Trophoblast cell (in vitro differentiated cells and primary cell): ENCODE measurements at regions not wholly inside any gene's neighbourhood (a gene's known extent, or its start where the extent isn't known, plus 50 kb on each side); places are given as distances from the start of the nearest gene placed in this dataset.
A peak's percentile ranks its signal among the peaks of the same experiment; 100 is the strongest.

Experiments
- DNase-seq, 2 donors: peaks; one replicate each; pipeline ENCODE4 v3.0.0-alpha.2; 2016
- H2AFZ ChIP-seq: 2 replicates; pipeline ENCODE4 v1.6.1; 2013; ENCODE audit warnings: low read length, moderate library complexity, mild to moderate bottlenecking; ENCODE audit not compliant: insufficient read depth, poor library complexity
- H2AK5ac ChIP-seq: 2 replicates; pipeline ENCODE4 v1.6.1; 2013; ENCODE audit warnings: mild to moderate bottlenecking, low read length
- H2BK120ac ChIP-seq: 2 replicates; pipeline ENCODE4 v1.6.1; 2013; ENCODE audit warnings: low read length, mild to moderate bottlenecking, moderate library complexity; ENCODE audit not compliant: insufficient read depth, poor library complexity
- H2BK12ac ChIP-seq: 2 replicates; pipeline ENCODE4 v1.6.1; 2013; ENCODE audit warnings: mild to moderate bottlenecking, low read length, moderate library complexity
- H2BK5ac ChIP-seq: 2 replicates; pipeline ENCODE4 v1.6.1; 2013; ENCODE audit warnings: low read length, low read depth, moderate library complexity, mild to moderate bottlenecking; ENCODE audit not compliant: poor library complexity
- H3K14ac ChIP-seq: 2 replicates; pipeline ENCODE4 v1.6.1; 2013; ENCODE audit warnings: mild to moderate bottlenecking, low read length
- H3K18ac ChIP-seq: 2 replicates; pipeline ENCODE4 v1.6.1; 2013; ENCODE audit warnings: mild to moderate bottlenecking, low read length
- H3K23ac ChIP-seq: 2 replicates; pipeline ENCODE4 v1.6.1; 2013; ENCODE audit warnings: low read length
- H3K27ac ChIP-seq: 2 replicates; pipeline ENCODE4 v1.5.1; 2013; ENCODE audit warnings: low read depth, mild to moderate bottlenecking, inconsistent platforms, low read length, moderate library complexity
- H3K27me3 ChIP-seq: 2 replicates; pipeline ENCODE4 v1.6.1; 2013; ENCODE audit warnings: inconsistent platforms, mild to moderate bottlenecking, low read length, moderate library complexity; ENCODE audit not compliant: insufficient read depth
- H3K36me3 ChIP-seq, 2 experiments: 1 replicate in 1 of 2; 2 replicates in 1 of 2; pipeline ENCODE4 v1.6.1; 2013; ENCODE audit warnings: low read length in 2 of 2, mild to moderate bottlenecking in 2 of 2, moderate library complexity in 1 of 2; ENCODE audit not compliant: insufficient read depth in 2 of 2, control insufficient read depth in 1 of 2
- H3K4ac ChIP-seq: 2 replicates; pipeline ENCODE4 v1.6.1; 2013; ENCODE audit warnings: low read depth, mild to moderate bottlenecking, low read length, moderate library complexity
- H3K4me1 ChIP-seq, 2 experiments: 1 replicate in 1 of 2; 2 replicates in 1 of 2; pipeline ENCODE4 v1.6.1; 2013; ENCODE audit warnings: low read length in 2 of 2, mild to moderate bottlenecking in 2 of 2, moderate library complexity in 1 of 2; ENCODE audit not compliant: insufficient read depth in 2 of 2, control insufficient read depth in 1 of 2
- H3K4me2 ChIP-seq: 2 replicates; pipeline ENCODE4 v1.6.1; 2013; ENCODE audit warnings: inconsistent platforms, mild to moderate bottlenecking, low read length, moderate library complexity
- H3K4me3 ChIP-seq: 2 replicates; pipeline ENCODE4 v1.5.1; 2013; ENCODE audit warnings: mild to moderate bottlenecking, low read depth, low read length, inconsistent platforms
- H3K79me1 ChIP-seq: one replicate; pipeline ENCODE4 v1.6.1; 2013; ENCODE audit warnings: low read length
- H3K79me2 ChIP-seq: 2 replicates; pipeline ENCODE4 v1.6.1; 2013; ENCODE audit warnings: low read length, mild to moderate bottlenecking; ENCODE audit not compliant: control insufficient read depth, insufficient read depth, poor library complexity
- H3K9ac ChIP-seq: 2 replicates; pipeline ENCODE4 v1.6.1; 2013; ENCODE audit warnings: mild to moderate bottlenecking, low read length
- H3K9me3 ChIP-seq: 2 replicates; pipeline ENCODE4 v1.6.1; 2013; ENCODE audit warnings: low read depth, mild to moderate bottlenecking, control low read depth, inconsistent platforms, low read length; ENCODE audit not compliant: insufficient read depth
- H4K12ac ChIP-seq: 2 replicates; pipeline ENCODE4 v1.6.1; 2013; ENCODE audit warnings: low read depth, mild to moderate bottlenecking, low read length, moderate library complexity
- H4K8ac ChIP-seq: 2 replicates; pipeline ENCODE4 v1.6.1; 2013; ENCODE audit warnings: low read depth, mild to moderate bottlenecking, low read length, moderate library complexity
- H4K91ac ChIP-seq: one replicate; pipeline ENCODE4 v1.6.1; 2013; ENCODE audit warnings: low read depth, mild to moderate bottlenecking, low read length, moderate library complexity
- WGBS: extraction: QIAGEN DNeasy Blood & Tissue Kit; methylation state at CpG from one replicate; pipeline ENCODE4 v1.1.7; 2013; ENCODE audit warnings: missing lambda C conversion rate; ENCODE audit not compliant: insufficient read length, insufficient coverage; ENCODE audit errors: extremely low coverage; 5-methylcytosine and 5-hydroxymethylcytosine counted together

GRCh38 chr13:71219698-71220415 lies 647.1 kb downstream of the DACH1 start:
- Histone ChIP-seq H4K91ac (no peak overlapping the region), H3K4me3 (no peak overlapping the region), H3K4ac (no peak overlapping the region), H3K4me2 (no peak overlapping the region), H3K79me2 (no peaks in the 10 kb centered on the region), H3K4me1 (no peaks in the 10 kb centered on the region), H3K9me3 (no peaks in the 10 kb centered on the region), H3K14ac (no peak overlapping the region), H3K36me3 (no peaks in the 10 kb centered on the region), H2BK12ac (no peak overlapping the region), H2BK120ac (no peak overlapping the region), H3K23ac (no peak overlapping the region), H3K18ac (no peak overlapping the region), H4K12ac (no peak overlapping the region), H4K8ac (no peak overlapping the region), H2AK5ac (no peak overlapping the region), H2BK5ac (no peak overlapping the region), H3K79me1 (no peaks in the 10 kb centered on the region), H2AFZ (no peak overlapping the region), H3K9ac (no peak overlapping the region), H3K27me3 (no peaks in the 10 kb centered on the region), H3K27ac (no peak overlapping the region)
- WGBS: no CpG with 5 or more reads among the region's 8 CpGs
- DNase-seq: no peak

- H3K4me2 ChIP-seq: no peak overlapping the region
- no peak overlapping the region for H3K27ac ChIP-seq
- H3K27me3 ChIP-seq: no peaks in the 10 kb centered on the region
- H3K36me3 ChIP-seq: no peaks in the 10 kb centered on the region
- H2BK12ac ChIP-seq: no peak overlapping the region
- no peak overlapping the region for H3K4ac ChIP-seq
- no peak overlapping the region for H3K9ac ChIP-seq
- no peak overlapping the region for H3K18ac ChIP-seq
- no peak overlapping the region for H3K23ac ChIP-seq
- DNase-seq: peak; percentile 3 to 41
- H3K79me2 ChIP-seq: no peaks in the 10 kb centered on the region
- H2AFZ ChIP-seq: no peak overlapping the region
- H4K12ac ChIP-seq: no peak overlapping the region
- no peaks in the 10 kb centered on the region for H3K9me3 ChIP-seq
- no peak overlapping the region for H2BK120ac ChIP-seq
- WGBS: no CpG with 5 or more reads among the region's 3 CpGs
- H3K4me3 ChIP-seq: no peak overlapping the region
- no peak overlapping the region for H3K14ac ChIP-seq
- no peaks in the 10 kb centered on the region for H3K79me1 ChIP-seq
- no peak overlapping the region for H2AK5ac ChIP-seq
- H4K91ac ChIP-seq: no peak overlapping the region
- no peak overlapping the region for H2BK5ac ChIP-seq
- H4K8ac ChIP-seq: no peak overlapping the region
- H3K4me1 ChIP-seq: no peaks in the 10 kb centered on the region
Measured at GRCh38 chr13:71218960-71219359, 648.0 kb downstream of the DACH1 start.

- Histone ChIP-seq H2AK5ac (no peak overlapping the region), H4K8ac (no peak overlapping the region), H2AFZ (no peak overlapping the region), H3K27ac (no peak overlapping the region), H3K36me3 (no peaks in the 10 kb centered on the region), H2BK12ac (no peak overlapping the region), H3K4me3 (no peak overlapping the region), H3K9ac (no peak overlapping the region), H3K4ac (no peak overlapping the region), H4K91ac (no peak overlapping the region), H2BK120ac (no peak overlapping the region), H3K23ac (no peak overlapping the region), H4K12ac (no peak overlapping the region), H3K4me1 (no peaks in the 10 kb centered on the region), H3K18ac (no peak overlapping the region), H2BK5ac (no peak overlapping the region), H3K14ac (no peak overlapping the region), H3K79me1 (no peaks in the 10 kb centered on the region), H3K4me2 (no peak overlapping the region), H3K27me3 (no peaks in the 10 kb centered on the region), H3K9me3 (no peaks in the 10 kb centered on the region), H3K79me2 (no peaks in the 10 kb centered on the region)
- DNase-seq: no peak
- no CpG with 5 or more reads among the region's 3 CpGs for WGBS
Measured at GRCh38 chr13:71217827-71218226, 649.2 kb downstream of the DACH1 start.

GRCh38 chr13:71214821-71215220 lies 652.2 kb downstream of the DACH1 start:
- no peak overlapping the region for H2AFZ ChIP-seq
- no peak overlapping the region for H4K91ac ChIP-seq
- H4K12ac ChIP-seq: no peak overlapping the region
- H3K14ac ChIP-seq: no peak overlapping the region
- H3K27ac ChIP-seq: no peak overlapping the region
- H3K27me3 ChIP-seq: no peaks in the 10 kb centered on the region
- no peak overlapping the region for H2BK120ac ChIP-seq
- no peak overlapping the region for H3K4me2 ChIP-seq
- no peak overlapping the region for H2AK5ac ChIP-seq
- no peak overlapping the region for H4K8ac ChIP-seq
- H2BK12ac ChIP-seq: no peak overlapping the region
- no peak for DNase-seq
- no peak overlapping the region for H3K4ac ChIP-seq
- H3K79me1 ChIP-seq: no peaks in the 10 kb centered on the region
- no peaks in the 10 kb centered on the region for H3K4me1 ChIP-seq
- H3K18ac ChIP-seq: no peak overlapping the region
- no peak overlapping the region for H3K9ac ChIP-seq
- no peak overlapping the region for H3K23ac ChIP-seq
- no peaks in the 10 kb centered on the region for H3K79me2 ChIP-seq
- no peak overlapping the region for H3K4me3 ChIP-seq
- no CpG with 5 or more reads among the region's 4 CpGs for WGBS
- H3K36me3 ChIP-seq: no peaks in the 10 kb centered on the region
- H2BK5ac ChIP-seq: no peak overlapping the region
- no peaks in the 10 kb centered on the region for H3K9me3 ChIP-seq
